ENCODE measurements at regions not wholly inside any gene's neighbourhood (a gene's known extent, or its start where the extent isn't known, plus 50 kb on each side); places are given as distances from the start of the nearest gene placed in this dataset.

- H3F3A ChIP-seq (ENCODE audit: control insufficient read depth, insufficient read depth) = no peaks in the 10 kb centered on the region
- H3K4me3 ChIP-seq (ENCODE audit: low read length) = no peak overlapping the region
- H3K79me2 ChIP-seq (ENCODE audit: control insufficient read depth, low read length) = no peaks in the 10 kb centered on the region
- H3K4me1 ChIP-seq (ENCODE audit: control insufficient read depth, low read length) = no peaks in the 10 kb centered on the region
- H4K20me1 ChIP-seq (ENCODE audit: control insufficient read depth, insufficient read depth, low read depth, low read length) = no peaks in the 10 kb centered on the region
- no peak for TF ChIP-seq CTCF (IDR thresholded peaks at IDR 0.05; ENCODE audit: low read depth, low read length, poor library complexity, severe bottlenecking)
- no peak for TF ChIP-seq EZH2phosphoT487 (IDR thresholded peaks at IDR 0.05; ENCODE audit: borderline replicate concordance, low read length)
- no peaks in the 10 kb centered on the region for H3K27me3 ChIP-seq (ENCODE audit: control insufficient read depth, low read length)
- H3K27ac ChIP-seq (ENCODE audit: low read depth, low read length) = no peak overlapping the region
- no peaks in the 10 kb centered on the region for H3K36me3 ChIP-seq (ENCODE audit: control insufficient read depth, low read length)
- no peak overlapping the region for H3K4me2 ChIP-seq (ENCODE audit: low read length)
- H3K9me2 ChIP-seq (replicated peaks; ENCODE audit: control insufficient read depth, low read length) = no peaks in the 10 kb centered on the region
- H3K9me3 ChIP-seq (ENCODE audit: control insufficient read depth, insufficient read depth, low read length) = no peaks in the 10 kb centered on the region
Observed at GRCh38 chr2:217570394-217570793, 432.4 kb downstream of the TNS1 start.

- Histone ChIP-seq H3K27ac (ENCODE audit: low read depth, low read length) (no peak overlapping the region), H4K20me1 (ENCODE audit: control insufficient read depth, insufficient read depth, low read depth, low read length) (no peaks in the 10 kb centered on the region), H3K4me3 (ENCODE audit: low read length) (no peak overlapping the region), H3F3A (ENCODE audit: control insufficient read depth, insufficient read depth) (no peaks in the 10 kb centered on the region), H3K4me2 (ENCODE audit: low read length) (no peak overlapping the region), H3K4me1 (ENCODE audit: control insufficient read depth, low read length) (no peaks in the 10 kb centered on the region), H3K36me3 (ENCODE audit: control insufficient read depth, low read length) (no peaks in the 10 kb centered on the region), H3K9me2 (replicated peaks; ENCODE audit: control insufficient read depth, low read length) (no peaks in the 10 kb centered on the region), H3K27me3 (ENCODE audit: control insufficient read depth, low read length) (no peaks in the 10 kb centered on the region), H3K9me3 (ENCODE audit: control insufficient read depth, insufficient read depth, low read length) (no peaks in the 10 kb centered on the region), H3K79me2 (ENCODE audit: control insufficient read depth, low read length) (no peaks in the 10 kb centered on the region)
- no peak for TF ChIP-seq CTCF (IDR thresholded peaks at IDR 0.05; ENCODE audit: low read depth, low read length, poor library complexity, severe bottlenecking)
- no peak for TF ChIP-seq EZH2phosphoT487 (IDR thresholded peaks at IDR 0.05; ENCODE audit: borderline replicate concordance, low read length)
Observed at GRCh38 chr2:217568289-217568971, 434.4 kb downstream of the TNS1 start.

- Histone ChIP-seq H3K36me3 (ENCODE audit: control insufficient read depth, low read length) (no peaks in the 10 kb centered on the region), H4K20me1 (ENCODE audit: control insufficient read depth, insufficient read depth, low read depth, low read length) (no peaks in the 10 kb centered on the region), H3K9me2 (replicated peaks; ENCODE audit: control insufficient read depth, low read length) (no peaks in the 10 kb centered on the region), H3K4me3 (ENCODE audit: low read length) (no peak overlapping the region), H3K27ac (ENCODE audit: low read depth, low read length) (no peak overlapping the region), H3K9me3 (ENCODE audit: control insufficient read depth, insufficient read depth, low read length) (no peaks in the 10 kb centered on the region), H3K79me2 (ENCODE audit: control insufficient read depth, low read length) (no peaks in the 10 kb centered on the region), H3K27me3 (ENCODE audit: control insufficient read depth, low read length) (no peaks in the 10 kb centered on the region), H3K4me2 (ENCODE audit: low read length) (no peak overlapping the region), H3F3A (ENCODE audit: control insufficient read depth, insufficient read depth) (no peaks in the 10 kb centered on the region), H3K4me1 (ENCODE audit: control insufficient read depth, low read length) (no peaks in the 10 kb centered on the region)
- TF ChIP-seq EZH2phosphoT487 (IDR thresholded peaks at IDR 0.05; ENCODE audit: borderline replicate concordance, low read length) (no peak), CTCF (IDR thresholded peaks at IDR 0.05; ENCODE audit: low read depth, low read length, poor library complexity, severe bottlenecking) (no peak)
Observed at GRCh38 chr2:217563565-217563964, 439.2 kb downstream of the TNS1 start.

Measured in DOHH2 (cell line).